Calu3 (cell line): ENCODE measurements at regions not wholly inside any gene's neighbourhood (a gene's known extent, or its start where the extent isn't known, plus 50 kb on each side); places are given as distances from the start of the nearest gene placed in this dataset.
A peak's percentile ranks its signal among the peaks of the same experiment; 100 is the strongest.

Experiments
- BruUV-seq: library from RNA; stranded (reverse); fragments of 400-500 nt; replicated peaks from 2 replicates; lab custom pipeline; 2021; lab: Mats Ljungman, UMichigan
- CTCF ChIA-PET: fragments of 300-600 bp; sonication (Branson Sonifier 250); formaldehyde crosslinking; loops from one replicate; lab custom pipeline; 2022; ENCODE audit warnings: antibody characterized with exemption; lab: Charles Lee
- DNase-seq: peaks from one replicate; pipeline ENCODE4 v3.0.0; 2022
- H3K27ac Mint-ChIP-seq: one replicate; pipeline ENCODE4 v1.8.0; 2022; ENCODE audit warnings: mixed read lengths; ENCODE audit not compliant: unreplicated experiment
- H3K27me3 Mint-ChIP-seq: one replicate; pipeline ENCODE4 v1.8.0; 2022; ENCODE audit warnings: mixed read lengths; ENCODE audit not compliant: unreplicated experiment
- H3K36me3 Mint-ChIP-seq: one replicate; pipeline ENCODE4 v1.8.0; 2022; ENCODE audit warnings: mild to moderate bottlenecking, moderate library complexity, mixed read lengths; ENCODE audit not compliant: insufficient read depth, unreplicated experiment
- H3K4me1 Mint-ChIP-seq: one replicate; pipeline ENCODE4 v1.8.0; 2022; ENCODE audit warnings: mild to moderate bottlenecking, low read depth, mixed read lengths; ENCODE audit not compliant: unreplicated experiment
- H3K4me3 Mint-ChIP-seq: one replicate; pipeline ENCODE4 v1.8.0; 2022; ENCODE audit warnings: mild to moderate bottlenecking, low read depth, moderate library complexity, mixed read lengths; ENCODE audit not compliant: unreplicated experiment
- H3K9me3 Mint-ChIP-seq: one replicate; pipeline ENCODE4 v1.8.0; 2022; ENCODE audit warnings: low read depth, mixed read lengths; ENCODE audit not compliant: unreplicated experiment
- CTCF ChIP-seq: fragments of 200-600 bp; IDR thresholded peaks from one replicate; pipeline ENCODE4 v1.8.0; 2022; ENCODE audit warnings: antibody characterized with exemption; ENCODE audit not compliant: unreplicated experiment
- intact Hi-C: fragments of 100-400 bp; cut with micrococcal nuclease; formaldehyde crosslinking; loops from one replicate; pipeline ENCODE4 v1.10.0; 2022; ENCODE audit not compliant: unreplicated experiment

DNA sequence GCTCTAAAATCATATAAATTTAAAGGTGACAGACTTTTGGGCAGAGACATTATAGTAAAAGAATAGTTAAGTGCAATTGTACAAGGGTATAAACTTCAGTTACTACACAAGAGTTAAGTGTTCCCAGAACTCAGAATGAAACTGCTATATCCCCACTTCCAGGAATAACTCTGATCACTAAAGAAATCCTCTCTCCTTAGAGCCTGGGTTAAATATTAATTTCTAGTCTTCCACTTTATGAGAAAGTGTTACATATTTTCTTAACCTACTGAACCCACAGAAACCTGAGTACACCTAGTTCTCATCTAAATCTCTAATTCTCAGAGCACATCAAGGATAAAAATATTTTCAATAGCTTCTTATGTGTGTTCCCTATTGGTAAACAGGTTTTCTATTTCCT lies 99.1 kb upstream of the USP38 start:
- BruUV-seq: no TSS peak
- no peak for DNase-seq
- TF ChIP-seq CTCF: no peak
- H3K27me3 Mint-ChIP-seq: no peaks in the 10 kb centered on the region
- peak overlapping the region; percentile 10 for H3K4me3 Mint-ChIP-seq
- H3K9me3 Mint-ChIP-seq: no peaks in the 10 kb centered on the region
- peak overlapping the region; percentile 70 for H3K27ac Mint-ChIP-seq
- no peaks in the 10 kb centered on the region for H3K36me3 Mint-ChIP-seq
- intact Hi-C loops: loop anchor here (1.0 to 10.0 kb wide), 3 partner anchors 93 to 231 kb away; no protein-coding TSS in a partner anchor
- CTCF ChIA-PET: interaction anchor here (0.5 to 2.8 kb wide), 4 partner anchors 100 to 1070 kb away, joined by 3 to 28 read pairs (median 3); no protein-coding TSS in a partner anchor
- H3K4me1 Mint-ChIP-seq: peaks cover 65% of the 10 kb centered on the region

GRCh38 chr4:143089291-143089690 lies 95.4 kb upstream of the USP38 start:
- Mint-ChIP-seq H3K27ac (no peak overlapping the region), H3K27me3 (no peaks in the 10 kb centered on the region), H3K4me3 (no peak overlapping the region), H3K4me1 (peaks cover 51% of the 10 kb centered on the region), H3K9me3 (no peaks in the 10 kb centered on the region), H3K36me3 (no peaks in the 10 kb centered on the region)
- intact Hi-C loops: loop anchor here (10.0 kb wide), 1 partner anchor 234 kb away; no protein-coding TSS in a partner anchor
- BruUV-seq: no TSS peak
- no peak for DNase-seq
- CTCF ChIA-PET: no interaction called here
- TF ChIP-seq CTCF: no peak

DNA sequence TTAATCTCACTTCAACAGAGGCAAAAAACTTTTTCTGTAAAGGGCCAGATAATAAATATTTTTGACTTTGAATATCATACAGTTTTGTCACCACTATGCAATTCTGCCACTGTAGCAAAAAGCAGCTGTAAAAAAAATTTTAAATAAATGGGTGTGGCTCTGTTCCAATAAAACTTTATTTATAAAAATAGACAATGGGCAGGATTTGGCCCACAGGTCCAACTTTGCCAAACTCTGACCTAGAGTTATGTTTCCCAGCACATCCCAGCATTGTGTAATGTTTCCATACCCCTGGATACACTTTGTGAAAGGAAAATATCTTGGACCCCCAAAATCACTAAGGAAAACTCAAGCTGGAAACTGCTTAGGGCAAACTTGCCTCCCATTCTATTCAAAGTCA lies 94.9 kb upstream of the USP38 start:
- intact Hi-C loops: loop anchor here (10.0 kb wide), 1 partner anchor 235 kb away; no protein-coding TSS in a partner anchor
- peak overlapping the region; percentile 60 for H3K4me3 Mint-ChIP-seq
- no peaks in the 10 kb centered on the region for H3K27me3 Mint-ChIP-seq
- peak overlapping the region; percentile 81 for H3K27ac Mint-ChIP-seq
- H3K9me3 Mint-ChIP-seq: no peaks in the 10 kb centered on the region
- H3K36me3 Mint-ChIP-seq: no peaks in the 10 kb centered on the region
- BruUV-seq: no TSS peak
- no peak for DNase-seq
- CTCF ChIA-PET: no interaction called here
- TF ChIP-seq CTCF: no peak
- H3K4me1 Mint-ChIP-seq: peaks cover 46% of the 10 kb centered on the region

GRCh38 chr4:143091862-143092261 lies 92.9 kb upstream of the USP38 start:
- H3K27ac Mint-ChIP-seq: no peak overlapping the region
- no TSS peak for BruUV-seq

More at GRCh38 chr4:143091862-143092261, 92.9 kb upstream of the USP38 start:
- no peaks in the 10 kb centered on the region for H3K9me3 Mint-ChIP-seq
- no peaks in the 10 kb centered on the region for H3K27me3 Mint-ChIP-seq
- TF ChIP-seq CTCF: no peak
- peaks cover 31% of the 10 kb centered on the region for H3K4me1 Mint-ChIP-seq
- H3K4me3 Mint-ChIP-seq: no peak overlapping the region
- no peaks in the 10 kb centered on the region for H3K36me3 Mint-ChIP-seq
- intact Hi-C loops: no loop called here
- CTCF ChIA-PET: no interaction called here
- no peak for DNase-seq
